NT2/D1 (cell line): ENCODE measurements at regions not wholly inside any gene's neighbourhood (a gene's known extent, or its start where the extent isn't known, plus 50 kb on each side); places are given as distances from the start of the nearest gene placed in this dataset.

ENCODE experiments used
- SUZ12 ChIP-seq: IDR thresholded peaks from 2 replicates; pipeline ENCODE4 v1.6.1; 2011; ENCODE audit not compliant: insufficient read length, insufficient read depth; ENCODE audit errors: extremely low read depth
- YY1 ChIP-seq: IDR thresholded peaks from 2 replicates; pipeline ENCODE4 v1.6.1; 2011; ENCODE audit not compliant: insufficient read length, insufficient read depth
- ZNF274 ChIP-seq: IDR thresholded peaks from 2 replicates; pipeline ENCODE4 v1.6.1; 2011; ENCODE audit warnings: mild to moderate bottlenecking, low read depth, low read length

DNA sequence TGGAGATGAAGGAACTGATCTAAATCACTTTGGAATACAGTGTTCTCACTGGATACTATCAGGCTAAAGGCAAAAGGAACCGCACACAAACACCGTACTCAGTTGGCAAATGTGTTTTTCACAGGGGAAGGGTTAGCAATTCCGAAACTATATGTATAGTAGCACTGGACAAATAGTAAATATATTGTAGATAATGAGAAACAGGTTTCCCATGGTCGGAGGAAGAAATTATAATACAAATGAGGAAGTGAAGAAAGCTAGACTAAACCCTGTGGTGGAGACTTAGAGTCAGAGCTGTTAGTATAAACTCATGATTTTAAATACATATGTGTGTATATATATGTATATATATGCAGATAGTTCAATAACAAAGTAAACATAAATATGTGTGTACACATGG is 414.1 kb upstream of the SALL1 start:
- no peak for TF ChIP-seq YY1
- no peak for TF ChIP-seq ZNF274
- TF ChIP-seq SUZ12 = no peak
